BJ (cell line): ENCODE measurements at regions not wholly inside any gene's neighbourhood (a gene's known extent, or its start where the extent isn't known, plus 50 kb on each side); places are given as distances from the start of the nearest gene placed in this dataset.

Source experiments
- CTCF ChIA-PET: fragments of 350-600 bp; formaldehyde crosslinking; extraction: SDS; loops from one replicate; lab custom pipeline; 2021; ENCODE audit warnings: antibody characterized with exemption, inconsistent platforms; lab: Yijun Ruan, JAX
- POLR2A ChIA-PET: fragments of 300-600 bp; sonication (Branson Sonifier 250); formaldehyde crosslinking; extraction: SDS; loops from one replicate; lab custom pipeline; 2021; ENCODE audit warnings: antibody characterized with exemption; lab: Charles Lee
- DNase-seq: peaks from one replicate; pipeline ENCODE4 v3.0.0-alpha.2; 2011; ENCODE audit warnings: low read depth
- H3K27me3 ChIP-seq: 2 replicates; pipeline ENCODE4 v1.6.0; 2011; ENCODE audit warnings: low read length; ENCODE audit not compliant: control insufficient read depth, insufficient read depth
- H3K36me3 ChIP-seq: 2 replicates; pipeline ENCODE4 v1.5.1; 2011; ENCODE audit warnings: low read length; ENCODE audit not compliant: control insufficient read depth, insufficient read depth
- H3K4me3 ChIP-seq: 2 replicates; pipeline ENCODE4 v1.5.1; 2011; ENCODE audit warnings: low read depth, mild to moderate bottlenecking, control low read depth, low read length
- TF ChIP-seq, protein P1 (sequence below): IDR thresholded peaks from 2 replicates; pipeline ENCODE4 v1.5.1; 2011; ENCODE audit warnings: low read depth, mild to moderate bottlenecking, control low read depth, inconsistent platforms, low read length, moderate library complexity; ENCODE audit not compliant: insufficient read depth

DNA sequence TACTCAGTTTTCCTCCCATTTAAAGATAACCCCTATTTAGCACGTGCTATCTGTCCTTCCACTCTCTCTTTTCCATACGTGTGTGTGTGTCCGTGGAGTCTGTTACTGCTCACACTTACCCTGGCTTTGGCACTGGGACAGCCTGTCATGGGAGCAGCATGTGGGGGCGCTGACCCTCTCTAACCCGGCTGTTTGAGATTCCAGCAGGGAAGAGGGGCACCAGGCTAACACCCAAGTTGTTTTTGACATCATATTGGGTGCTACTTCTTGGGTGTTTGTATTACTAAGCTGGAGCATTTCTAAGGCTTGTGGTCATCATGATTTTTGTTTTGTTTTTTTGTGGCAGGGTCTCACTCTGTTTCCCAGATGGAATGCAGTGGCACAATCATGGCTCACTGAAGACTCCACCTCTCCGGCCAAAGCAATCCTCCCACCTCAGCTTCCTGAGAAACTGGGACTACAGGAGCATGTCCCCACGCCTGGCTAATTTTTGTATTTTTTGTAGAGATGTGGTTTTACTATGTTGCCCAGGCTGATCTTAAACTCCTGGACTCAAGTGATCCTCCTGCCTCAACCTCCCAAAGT, 56.9 kb upstream of the SIMC1 start:
- ChIA-PET POLR2A (no interaction called here), CTCF (no interaction called here)
- no peaks in the 10 kb centered on the region; the same call in 1 of the 2 replicates for H3K27me3 ChIP-seq
- DNase-seq, result no peak
- no peaks in the 10 kb centered on the region for H3K36me3 ChIP-seq
- H3K4me3 ChIP-seq, result no peak overlapping the region
- TF ChIP-seq, protein P1, sequence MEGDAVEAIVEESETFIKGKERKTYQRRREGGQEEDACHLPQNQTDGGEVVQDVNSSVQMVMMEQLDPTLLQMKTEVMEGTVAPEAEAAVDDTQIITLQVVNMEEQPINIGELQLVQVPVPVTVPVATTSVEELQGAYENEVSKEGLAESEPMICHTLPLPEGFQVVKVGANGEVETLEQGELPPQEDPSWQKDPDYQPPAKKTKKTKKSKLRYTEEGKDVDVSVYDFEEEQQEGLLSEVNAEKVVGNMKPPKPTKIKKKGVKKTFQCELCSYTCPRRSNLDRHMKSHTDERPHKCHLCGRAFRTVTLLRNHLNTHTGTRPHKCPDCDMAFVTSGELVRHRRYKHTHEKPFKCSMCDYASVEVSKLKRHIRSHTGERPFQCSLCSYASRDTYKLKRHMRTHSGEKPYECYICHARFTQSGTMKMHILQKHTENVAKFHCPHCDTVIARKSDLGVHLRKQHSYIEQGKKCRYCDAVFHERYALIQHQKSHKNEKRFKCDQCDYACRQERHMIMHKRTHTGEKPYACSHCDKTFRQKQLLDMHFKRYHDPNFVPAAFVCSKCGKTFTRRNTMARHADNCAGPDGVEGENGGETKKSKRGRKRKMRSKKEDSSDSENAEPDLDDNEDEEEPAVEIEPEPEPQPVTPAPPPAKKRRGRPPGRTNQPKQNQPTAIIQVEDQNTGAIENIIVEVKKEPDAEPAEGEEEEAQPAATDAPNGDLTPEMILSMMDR, result no peak

DNA sequence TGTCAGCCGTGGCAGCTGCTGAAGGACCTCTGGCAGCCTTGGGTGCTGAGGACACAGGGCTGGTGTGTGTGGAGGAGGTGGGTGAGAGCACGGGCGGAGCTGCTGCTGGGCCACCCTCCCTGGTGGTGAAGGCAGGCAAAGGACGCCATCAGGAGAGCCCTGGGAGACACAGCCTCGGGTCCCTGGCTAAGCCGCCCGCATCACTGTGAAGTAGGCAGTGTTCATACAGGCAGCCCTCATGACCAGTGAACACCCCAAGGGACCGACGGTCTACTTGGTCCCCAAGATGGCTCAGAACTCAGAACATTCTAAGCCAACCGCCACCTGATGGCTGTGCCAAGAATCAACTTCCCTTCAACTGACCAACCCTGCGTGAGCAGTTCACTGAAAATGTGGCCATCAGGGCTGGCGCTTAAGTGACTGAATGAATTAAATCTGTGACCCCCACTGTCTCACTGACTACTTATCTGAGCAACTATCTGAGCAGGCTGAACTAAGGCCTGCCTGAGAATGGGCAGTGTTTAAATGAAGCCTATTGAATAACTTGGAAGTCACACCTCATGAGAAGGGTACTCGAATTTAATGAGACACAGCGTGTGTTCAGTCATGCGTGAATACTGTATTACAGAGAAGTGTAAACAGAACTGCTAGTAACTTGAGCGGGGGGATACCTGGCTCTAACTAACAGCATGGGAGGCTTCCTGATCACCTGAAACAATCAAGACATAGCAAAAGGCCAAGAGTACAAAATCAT, 54.7 kb upstream of the SIMC1 start:
- TF ChIP-seq, protein P1, result no peak
- ChIA-PET POLR2A (no interaction called here), CTCF (no interaction called here)
- no peaks in the 10 kb centered on the region for H3K36me3 ChIP-seq
- no peaks in the 10 kb centered on the region for H3K27me3 ChIP-seq
- DNase-seq, result no peak
- H3K4me3 ChIP-seq, result no peak overlapping the region

DNA sequence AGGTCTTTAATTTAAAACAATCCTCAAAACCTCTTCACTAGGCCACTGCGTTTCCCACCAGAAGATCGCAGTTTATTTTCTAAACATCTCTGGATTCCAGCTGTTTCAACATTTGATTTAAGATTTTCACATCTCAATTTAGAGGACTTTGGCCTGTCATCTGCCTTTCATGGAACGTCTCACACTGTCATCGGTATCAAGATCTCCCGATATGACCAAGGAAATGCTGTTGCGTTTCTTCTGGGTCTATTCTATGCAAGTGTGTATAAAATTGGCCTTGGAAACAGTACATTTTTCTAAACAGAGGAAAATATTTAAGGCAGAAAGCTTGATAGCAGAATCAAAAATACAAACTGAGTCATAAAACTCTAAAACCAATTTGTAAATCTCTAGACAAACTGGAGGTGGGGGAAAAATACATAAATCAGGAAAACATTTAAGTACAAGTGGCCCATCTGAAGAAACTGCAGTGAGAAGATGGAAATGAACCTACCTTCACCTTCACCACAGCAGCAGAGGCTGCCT, 53.6 kb upstream of the SIMC1 start:
- POLR2A ChIA-PET, result no interaction called here
- no peak for DNase-seq
- Histone ChIP-seq H3K27me3 (no peaks in the 10 kb centered on the region), H3K4me3 (no peak overlapping the region), H3K36me3 (no peaks in the 10 kb centered on the region)
- CTCF ChIA-PET, result interaction anchor here (0.6 kb wide), 1 partner anchor 724 kb away, joined by 4 read pairs; no protein-coding TSS in a partner anchor
- TF ChIP-seq, protein P1, result no peak

DNA sequence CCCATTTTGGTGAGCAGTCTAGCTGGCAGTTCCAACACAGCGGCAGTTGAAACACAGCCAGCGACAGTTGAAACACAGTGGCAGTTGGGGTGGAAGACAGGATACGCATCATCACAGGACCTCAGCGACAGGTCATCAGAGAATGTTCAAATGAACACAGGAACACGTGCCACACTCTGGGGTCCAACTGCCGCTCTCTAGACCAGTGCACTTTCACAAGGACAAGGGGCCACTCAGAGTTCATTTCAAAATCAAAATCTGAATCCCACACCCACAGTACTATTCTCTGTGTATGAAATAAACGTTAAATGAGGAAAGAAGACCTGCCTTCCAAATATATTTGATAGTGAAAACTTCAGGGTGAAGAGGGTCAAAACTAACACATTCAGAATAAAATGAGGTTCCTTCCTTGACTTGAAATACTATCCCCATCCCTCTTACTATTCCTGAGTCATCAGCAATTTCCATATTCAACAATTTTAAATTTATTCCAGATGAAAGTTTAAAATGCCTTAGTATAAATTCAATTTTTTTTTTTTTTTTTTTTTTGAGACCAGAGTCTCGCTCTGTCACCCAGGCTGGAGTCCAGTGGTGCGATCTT, 53.0 kb upstream of the SIMC1 start:
- Histone ChIP-seq H3K27me3 (no peaks in the 10 kb centered on the region), H3K36me3 (no peaks in the 10 kb centered on the region), H3K4me3 (no peak overlapping the region)
- TF ChIP-seq, protein P1, result no peak
- CTCF ChIA-PET, result interaction anchor here (0.6 kb wide), 1 partner anchor 725 kb away, joined by 4 read pairs; no protein-coding TSS in a partner anchor
- no peak for DNase-seq
- POLR2A ChIA-PET, result no interaction called here

DNA sequence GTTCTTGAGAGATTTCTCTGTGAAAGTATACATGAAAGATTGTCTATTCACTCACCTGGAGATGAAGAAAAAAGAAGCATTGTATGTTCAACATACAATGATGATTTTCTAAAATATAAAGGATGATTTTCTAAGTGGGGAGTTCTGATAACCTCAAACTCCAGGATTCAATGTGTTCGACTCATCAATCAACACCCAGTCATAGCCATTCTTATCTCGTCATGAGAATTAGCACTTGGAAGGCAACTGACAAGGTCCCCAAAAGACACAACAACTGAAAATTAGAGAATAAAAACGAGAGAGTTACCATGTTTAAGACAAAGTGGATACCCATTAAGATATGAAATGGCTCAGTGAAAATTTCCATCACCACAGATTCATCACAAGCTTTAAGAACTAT, 52.1 kb upstream of the SIMC1 start:
- CTCF ChIA-PET, result no interaction called here
- POLR2A ChIA-PET, result no interaction called here
- TF ChIP-seq, protein P1, result no peak

More for the DNA sequence above, 52.1 kb upstream of the SIMC1 start:
- DNase-seq, result no peak
- no peaks in the 10 kb centered on the region for H3K36me3 ChIP-seq
- H3K27me3 ChIP-seq, result no peaks in the 10 kb centered on the region
- H3K4me3 ChIP-seq, result no peak overlapping the region
